Mucosa of rectum (tissue), 2 donors: ENCODE measurements at regions not wholly inside any gene's neighbourhood (a gene's known extent, or its start where the extent isn't known, plus 50 kb on each side); places are given as distances from the start of the nearest gene placed in this dataset.
"Not testable (repeated sequence)": the region's sequence is repeated elsewhere in the genome, so short reads cannot be mapped to it uniquely, and the experiment has no call there.

Experiments used
- H3K27ac ChIP-seq, 2 donors: one replicate each; pipeline ENCODE4 v1.7.0; 2013; ENCODE audit warnings: inconsistent platforms in 2 of 2, low read depth in 2 of 2, low read length in 2 of 2
- H3K27me3 ChIP-seq, 2 donors: one replicate each; pipeline ENCODE4 v1.7.0; 2013; ENCODE audit warnings: low read length in 2 of 2; ENCODE audit not compliant: control insufficient read depth in 2 of 2, insufficient read depth in 2 of 2
- H3K36me3 ChIP-seq, 2 donors: one replicate each; pipeline ENCODE4 v1.7.0; 2013; ENCODE audit warnings: low read length in 2 of 2; ENCODE audit not compliant: control insufficient read depth in 2 of 2, insufficient read depth in 2 of 2
- H3K4me1 ChIP-seq, 2 donors: one replicate each; pipeline ENCODE4 v1.7.0; 2013; ENCODE audit warnings: low read length in 2 of 2, mild to moderate bottlenecking in 1 of 2; ENCODE audit not compliant: control insufficient read depth in 2 of 2, insufficient read depth in 2 of 2
- H3K4me3 ChIP-seq, 2 donors: one replicate each; pipeline ENCODE4 v1.7.0; 2013; ENCODE audit warnings: low read length in 2 of 2
- H3K9ac ChIP-seq, 2 donors: one replicate each; pipeline ENCODE4 v1.7.0; 2013; ENCODE audit warnings: low read length in 2 of 2, low read depth in 1 of 2, mild to moderate bottlenecking in 1 of 2
- H3K9me3 ChIP-seq, 2 donors: one replicate each; pipeline ENCODE4 v1.7.0; 2013; ENCODE audit warnings: low read length in 2 of 2; ENCODE audit not compliant: control insufficient read depth in 2 of 2
- donor health status: healthy.
- donor health status: Normal muscosa, but diverticular disease.

- H3K36me3 ChIP-seq, result no peaks in the 10 kb centered on the region
- H3K27ac ChIP-seq, result no peak overlapping the region
- peaks cover 0 to 3% of the 10 kb centered on the region in 2 donors for H3K9me3 ChIP-seq
- no peak overlapping the region for H3K4me3 ChIP-seq
- H3K27me3 ChIP-seq, result no peaks in the 10 kb centered on the region
- no peak overlapping the region for H3K9ac ChIP-seq
- no peaks in the 10 kb centered on the region for H3K4me1 ChIP-seq
Observed at GRCh38 chr14:89743828-89744227, 210.7 kb downstream of the EFCAB11 start.

GRCh38 chr14:89740241-89740640, 214.3 kb downstream of the EFCAB11 start:
- Histone ChIP-seq H3K9ac (no peak overlapping the region), H3K36me3 (no peaks in the 10 kb centered on the region), H3K27me3 (no peaks in the 10 kb centered on the region), H3K9me3 (peaks cover 0 to 3% of the 10 kb centered on the region in 2 donors), H3K27ac (no peak overlapping the region), H3K4me1 (no peaks in the 10 kb centered on the region), H3K4me3 (no peak overlapping the region)

- H3K9ac ChIP-seq, result no peak overlapping the region
- no peaks in the 10 kb centered on the region for H3K27me3 ChIP-seq
- H3K4me3 ChIP-seq, result no peak overlapping the region
- no peak overlapping the region for H3K27ac ChIP-seq
- H3K4me1 ChIP-seq, result no peaks in the 10 kb centered on the region
- H3K36me3 ChIP-seq, result no peaks in the 10 kb centered on the region
- no peaks in the 10 kb centered on the region for H3K9me3 ChIP-seq
Observed at GRCh38 chr14:89736881-89737280, 217.6 kb downstream of the EFCAB11 start.

- no peaks in the 10 kb centered on the region for H3K4me1 ChIP-seq
- H3K4me3 ChIP-seq, result no peak overlapping the region
- no peak overlapping the region for H3K9ac ChIP-seq
- no peaks in the 10 kb centered on the region for H3K27me3 ChIP-seq
- H3K9me3 ChIP-seq, result no peaks in the 10 kb centered on the region
- no peaks in the 10 kb centered on the region for H3K36me3 ChIP-seq
- no peak overlapping the region for H3K27ac ChIP-seq
Observed at GRCh38 chr14:89731396-89731933, 223.1 kb downstream of the EFCAB11 start.

GRCh38 chr14:89730687-89731086, 223.8 kb downstream of the EFCAB11 start:
- Histone ChIP-seq H3K9ac (no peak overlapping the region), H3K36me3 (no peaks in the 10 kb centered on the region), H3K27ac (no peak overlapping the region), H3K27me3 (no peaks in the 10 kb centered on the region), H3K4me3 (no peak overlapping the region), H3K4me1 (no peaks in the 10 kb centered on the region), H3K9me3 (no peaks in the 10 kb centered on the region)

- no peak overlapping the region for H3K9ac ChIP-seq
- H3K27ac ChIP-seq, result no peak overlapping the region
- no peaks in the 10 kb centered on the region for H3K4me1 ChIP-seq
- H3K9me3 ChIP-seq, result no peaks in the 10 kb centered on the region
- H3K27me3 ChIP-seq, result no peaks in the 10 kb centered on the region
- no peak overlapping the region for H3K4me3 ChIP-seq
- no peaks in the 10 kb centered on the region for H3K36me3 ChIP-seq
Observed at GRCh38 chr14:89728964-89729363, 225.6 kb downstream of the EFCAB11 start.

- H3K9ac ChIP-seq, H3K4me1 ChIP-seq, H3K27ac ChIP-seq, H3K9me3 ChIP-seq, H3K4me3 ChIP-seq, H3K36me3 ChIP-seq, H3K27me3 ChIP-seq: not testable (repeated sequence)
Observed at GRCh38 chr14:89726226-89726625, 228.3 kb downstream of the EFCAB11 start.

GRCh38 chr14:89724628-89724960, 229.9 kb downstream of the EFCAB11 start:
- Histone ChIP-seq H3K36me3 (no peaks in the 10 kb centered on the region), H3K9ac (no peak overlapping the region), H3K27ac (no peak overlapping the region), H3K4me3 (peak overlapping the region in 1 of 2 donors; percentile 46), H3K4me1 (peaks cover 0 to 8% of the 10 kb centered on the region in 2 donors), H3K9me3 (no peaks in the 10 kb centered on the region), H3K27me3 (no peaks in the 10 kb centered on the region)

- H3K27me3 ChIP-seq, result no peaks in the 10 kb centered on the region
- no peak overlapping the region for H3K27ac ChIP-seq
- no peak overlapping the region for H3K4me3 ChIP-seq
- peaks cover 0 to 8% of the 10 kb centered on the region in 2 donors for H3K4me1 ChIP-seq
- H3K9ac ChIP-seq, result no peak overlapping the region
- H3K36me3 ChIP-seq, result no peaks in the 10 kb centered on the region
- H3K9me3 ChIP-seq, result no peaks in the 10 kb centered on the region
Observed at GRCh38 chr14:89723930-89724627, 230.5 kb downstream of the EFCAB11 start.

- Histone ChIP-seq H3K4me1 (peaks cover 0 to 8% of the 10 kb centered on the region in 2 donors), H3K27me3 (no peaks in the 10 kb centered on the region), H3K4me3 (no peak overlapping the region), H3K9ac (no peak overlapping the region), H3K27ac (peak overlapping the region in 1 of 2 donors; percentile 46), H3K36me3 (no peaks in the 10 kb centered on the region), H3K9me3 (no peaks in the 10 kb centered on the region)
Observed at GRCh38 chr14:89721956-89722355, 232.6 kb downstream of the EFCAB11 start.
